ENCODE measurements at regions not wholly inside any gene's neighbourhood (a gene's known extent, or its start where the extent isn't known, plus 50 kb on each side); places are given as distances from the start of the nearest gene placed in this dataset.

DNA sequence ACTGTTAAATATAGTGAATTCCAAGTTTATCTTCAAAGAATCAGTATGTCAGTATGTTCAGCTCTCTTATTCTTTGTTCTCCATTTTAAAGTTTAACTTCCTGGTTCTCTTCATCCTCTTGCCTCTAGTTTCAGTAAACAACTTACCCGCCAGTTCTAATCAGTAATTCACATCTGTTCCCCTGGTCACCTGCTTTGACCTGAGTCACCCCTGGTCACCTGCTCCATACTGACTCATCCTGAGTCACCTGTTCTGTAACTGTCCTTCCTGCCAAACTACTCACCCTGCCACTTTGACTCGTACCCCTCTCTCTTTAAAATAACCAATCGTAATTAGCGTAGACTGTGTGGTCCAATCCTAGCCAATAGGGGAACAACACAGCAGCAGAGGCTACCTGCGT lies 992.7 kb upstream of the HS3ST1 start:
- H3K4me1 ChIP-seq: no peaks in the 10 kb centered on the region
- TF ChIP-seq, protein P1, sequence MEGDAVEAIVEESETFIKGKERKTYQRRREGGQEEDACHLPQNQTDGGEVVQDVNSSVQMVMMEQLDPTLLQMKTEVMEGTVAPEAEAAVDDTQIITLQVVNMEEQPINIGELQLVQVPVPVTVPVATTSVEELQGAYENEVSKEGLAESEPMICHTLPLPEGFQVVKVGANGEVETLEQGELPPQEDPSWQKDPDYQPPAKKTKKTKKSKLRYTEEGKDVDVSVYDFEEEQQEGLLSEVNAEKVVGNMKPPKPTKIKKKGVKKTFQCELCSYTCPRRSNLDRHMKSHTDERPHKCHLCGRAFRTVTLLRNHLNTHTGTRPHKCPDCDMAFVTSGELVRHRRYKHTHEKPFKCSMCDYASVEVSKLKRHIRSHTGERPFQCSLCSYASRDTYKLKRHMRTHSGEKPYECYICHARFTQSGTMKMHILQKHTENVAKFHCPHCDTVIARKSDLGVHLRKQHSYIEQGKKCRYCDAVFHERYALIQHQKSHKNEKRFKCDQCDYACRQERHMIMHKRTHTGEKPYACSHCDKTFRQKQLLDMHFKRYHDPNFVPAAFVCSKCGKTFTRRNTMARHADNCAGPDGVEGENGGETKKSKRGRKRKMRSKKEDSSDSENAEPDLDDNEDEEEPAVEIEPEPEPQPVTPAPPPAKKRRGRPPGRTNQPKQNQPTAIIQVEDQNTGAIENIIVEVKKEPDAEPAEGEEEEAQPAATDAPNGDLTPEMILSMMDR (IDR thresholded peaks at IDR 0.05): no peak
- H3K36me3 ChIP-seq: no peaks in the 10 kb centered on the region
- no peak for ATAC-seq
- H3K27ac ChIP-seq: no peak overlapping the region
- H3K9me3 ChIP-seq: no peaks in the 10 kb centered on the region
- intact Hi-C loops (cut with DNase I): no loop called here
- no peak overlapping the region for H3K4me3 ChIP-seq
- no peak for DNase-seq
- H3K27me3 ChIP-seq (ENCODE audit: low read depth): no peaks in the 10 kb centered on the region

DNA sequence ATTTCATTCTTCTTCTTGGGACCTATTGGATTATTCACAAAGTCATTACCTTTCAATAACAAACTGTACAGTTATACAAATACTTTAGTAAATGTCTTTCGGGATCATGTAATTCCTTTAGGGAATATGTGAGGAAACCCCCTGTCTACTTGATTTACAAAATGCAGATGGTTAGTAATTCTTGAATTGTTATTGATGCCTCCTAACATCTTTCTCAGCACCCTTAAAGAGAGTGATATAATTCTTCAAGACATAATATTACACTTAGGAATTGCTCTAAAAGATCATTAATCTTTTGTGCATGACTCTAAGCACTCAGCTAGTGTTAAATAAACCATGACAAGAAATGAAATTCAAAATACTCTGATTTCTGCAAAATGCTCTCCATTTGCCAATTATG lies 988.1 kb upstream of the HS3ST1 start:
- no peak overlapping the region for H3K27ac ChIP-seq
- no peaks in the 10 kb centered on the region for H3K36me3 ChIP-seq
- ATAC-seq (no peak), DNase-seq (no peak)
- TF ChIP-seq, protein P1 (IDR thresholded peaks at IDR 0.05): no peak
- no peak overlapping the region for H3K4me3 ChIP-seq
- intact Hi-C loops (cut with DNase I): no loop called here
- no peaks in the 10 kb centered on the region for H3K27me3 ChIP-seq (ENCODE audit: low read depth)
- no peaks in the 10 kb centered on the region for H3K9me3 ChIP-seq
- H3K4me1 ChIP-seq: no peaks in the 10 kb centered on the region

DNA sequence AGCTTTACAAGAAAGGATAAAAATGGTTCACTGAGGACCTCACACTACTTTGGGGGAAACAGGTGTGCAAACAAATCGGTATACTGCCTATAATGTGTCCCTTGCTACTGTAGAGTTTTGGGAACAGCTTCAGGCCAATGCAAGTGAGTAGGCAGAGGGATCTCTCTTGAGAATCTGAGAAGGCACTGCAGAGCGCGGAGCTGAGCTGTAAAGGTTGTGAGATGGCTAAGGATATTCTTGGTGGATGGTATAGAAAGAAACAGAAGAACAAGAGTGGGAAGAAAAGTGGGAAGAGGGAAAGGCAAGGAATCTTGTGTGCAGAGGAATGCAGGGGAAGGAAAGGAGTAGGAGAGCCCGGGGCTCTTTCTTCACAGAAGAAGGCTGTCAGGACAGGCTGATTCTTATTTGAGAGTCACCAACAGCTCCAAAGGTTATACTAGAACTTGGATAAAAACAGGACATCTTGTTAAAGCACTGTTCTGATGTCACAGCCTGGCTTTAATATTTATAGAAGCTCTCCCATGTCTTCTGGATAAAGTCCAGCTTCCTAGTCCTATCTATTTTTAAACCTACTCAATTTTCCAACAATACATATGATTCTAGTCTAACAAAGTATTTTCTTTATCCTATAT lies 985.6 kb upstream of the HS3ST1 start:
- TF ChIP-seq, protein P1 (IDR thresholded peaks at IDR 0.05): no peak
- intact Hi-C loops (cut with DNase I): no loop called here
- no peak overlapping the region for H3K27ac ChIP-seq

DNA sequence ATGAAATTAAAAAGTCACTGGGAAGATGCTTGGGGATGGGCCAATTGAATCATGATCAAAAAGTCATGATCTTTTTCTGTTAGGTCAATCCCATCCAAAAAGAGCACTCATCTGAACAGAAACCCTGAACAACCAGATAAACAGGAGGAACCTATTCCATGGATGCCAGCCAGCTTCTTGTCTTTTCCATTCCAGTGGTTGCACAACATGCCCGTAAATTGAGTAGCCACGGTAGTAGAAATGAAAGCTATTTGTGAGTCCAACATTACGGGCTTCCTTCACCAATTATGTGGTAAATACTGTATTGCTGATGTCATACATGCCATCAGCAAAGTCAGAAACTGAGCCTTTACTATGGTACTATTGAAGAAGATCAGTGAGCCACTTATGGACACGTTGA lies 982.4 kb upstream of the HS3ST1 start:
- H3K27ac ChIP-seq: no peak overlapping the region
- no peak overlapping the region for H3K4me3 ChIP-seq
- H3K9me3 ChIP-seq: no peaks in the 10 kb centered on the region
- intact Hi-C loops (cut with DNase I): no loop called here
- no peaks in the 10 kb centered on the region for H3K4me1 ChIP-seq
- ATAC-seq (no peak), DNase-seq (no peak)
- TF ChIP-seq, protein P1 (IDR thresholded peaks at IDR 0.05): no peak
- H3K36me3 ChIP-seq: no peaks in the 10 kb centered on the region
- no peaks in the 10 kb centered on the region for H3K27me3 ChIP-seq (ENCODE audit: low read depth)

More for the DNA sequence above, 985.6 kb upstream of the HS3ST1 start:
- ATAC-seq: no peak
- Histone ChIP-seq H3K36me3 (no peaks in the 10 kb centered on the region), H3K27me3 (ENCODE audit: low read depth) (no peaks in the 10 kb centered on the region), H3K4me3 (no peak overlapping the region), H3K4me1 (no peaks in the 10 kb centered on the region), H3K9me3 (no peaks in the 10 kb centered on the region)
- no peak for DNase-seq

DNA sequence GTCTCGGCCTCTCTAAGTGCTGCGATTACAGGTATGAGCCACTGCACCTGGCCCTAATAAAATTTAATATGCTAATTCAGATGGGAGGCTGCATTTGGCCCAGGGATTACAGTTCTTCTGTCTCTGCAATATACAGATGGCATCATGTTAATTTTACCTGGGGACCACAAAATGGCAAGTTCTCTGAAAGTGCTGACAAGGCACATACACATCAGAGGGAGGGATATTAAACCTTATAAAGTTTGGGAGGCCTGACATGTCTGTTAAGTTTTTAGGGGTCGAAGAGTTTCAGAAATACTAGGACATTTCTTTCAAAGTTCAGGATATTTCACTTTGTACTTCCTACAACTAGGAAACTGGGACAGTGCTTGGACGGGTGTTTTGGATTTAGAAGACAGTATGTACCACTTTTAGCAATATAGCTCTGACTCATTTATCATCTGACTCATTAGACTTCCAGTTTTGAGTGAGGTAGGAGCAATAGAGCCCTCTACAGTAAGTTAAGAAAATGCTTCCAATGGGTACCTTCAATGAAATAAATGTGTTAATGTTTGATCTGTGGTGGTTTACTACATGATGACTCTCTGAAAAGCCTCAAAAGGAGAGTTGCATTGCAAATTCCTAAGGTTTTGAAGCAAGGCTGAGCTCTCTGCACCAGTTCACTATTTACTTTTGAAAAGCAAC lies 981.0 kb upstream of the HS3ST1 start:
- Histone ChIP-seq H3K27me3 (ENCODE audit: low read depth) (no peaks in the 10 kb centered on the region), H3K9me3 (no peaks in the 10 kb centered on the region), H3K27ac (no peak overlapping the region), H3K4me3 (no peak overlapping the region), H3K4me1 (no peaks in the 10 kb centered on the region), H3K36me3 (no peaks in the 10 kb centered on the region)
- ATAC-seq: no peak
- TF ChIP-seq, protein P1 (IDR thresholded peaks at IDR 0.05): no peak
- no peak for DNase-seq
- intact Hi-C loops (cut with DNase I): no loop called here

All from lower lobe of right lung (tissue), 2 donors.